Vagina (tissue), 2 donors: ENCODE measurements at regions not wholly inside any gene's neighbourhood (a gene's known extent, or its start where the extent isn't known, plus 50 kb on each side); places are given as distances from the start of the nearest gene placed in this dataset.

Experiments
- DNase-seq, 2 donors: peaks; one replicate each; pipeline ENCODE4 v3.0.0-alpha.2; 2017; ENCODE audit errors: extremely low spot score in 2 of 2
- H3K27ac ChIP-seq: fragments of 200-600 bp; sonication (generic); one replicate; pipeline ENCODE4 v1.5.1; 2019
- H3K27me3 ChIP-seq: fragments of 200-600 bp; sonication (generic); one replicate; pipeline ENCODE4 v1.5.1; 2019
- H3K36me3 ChIP-seq, 2 donors: fragments of 200-600 bp; sonication (generic); one replicate each; pipeline ENCODE4 v1.5.1; 2017 to 2019
- H3K4me1 ChIP-seq: fragments of 200-600 bp; sonication (generic); one replicate; pipeline ENCODE4 v1.5.1; 2019
- H3K4me3 ChIP-seq, 2 donors: fragments of 200-600 bp; sonication (generic); 1 replicate in 1 of 2; 2 replicates in 1 of 2; pipeline ENCODE4 v1.5.1; 2016 to 2019
- H3K9me3 ChIP-seq: fragments of 200-600 bp; sonication (generic); one replicate; pipeline ENCODE4 v1.5.1; 2019
- POLR2A ChIP-seq, 2 donors: fragments of 450-650 bp; IDR thresholded peaks; one replicate each; pipeline ENCODE4 v1.6.1; 2017; ENCODE audit warnings: antibody characterized with exemption in 2 of 2, mild to moderate bottlenecking in 2 of 2, moderate library complexity in 2 of 2
- POLR2AphosphoS5 ChIP-seq, 2 donors: sonication (generic); formaldehyde crosslinking; IDR thresholded peaks; one replicate each; pipeline ENCODE4 v1.9.0; 2017; ENCODE audit warnings: antibody characterized with exemption in 2 of 2, mild to moderate bottlenecking in 2 of 2, low read depth in 1 of 2; ENCODE audit not compliant: insufficient read depth in 1 of 2
- intact Hi-C: fragments of 100-400 bp; cut with DNase I; formaldehyde crosslinking; loops from one replicate; pipeline ENCODE4 v1.15.1; 2023
- TF ChIP-seq, protein P1 (sequence below), 3 experiments: fragments of 450-650 bp in 2 of 3; fragments of 200-600 bp in 1 of 3; sonication (generic) in 1 of 3; IDR thresholded peaks; one replicate each; pipeline ENCODE4 v1.5.1; 2017 to 2019; ENCODE audit warnings: antibody characterized with exemption in 3 of 3, mild to moderate bottlenecking in 2 of 3, moderate library complexity in 2 of 3

DNA sequence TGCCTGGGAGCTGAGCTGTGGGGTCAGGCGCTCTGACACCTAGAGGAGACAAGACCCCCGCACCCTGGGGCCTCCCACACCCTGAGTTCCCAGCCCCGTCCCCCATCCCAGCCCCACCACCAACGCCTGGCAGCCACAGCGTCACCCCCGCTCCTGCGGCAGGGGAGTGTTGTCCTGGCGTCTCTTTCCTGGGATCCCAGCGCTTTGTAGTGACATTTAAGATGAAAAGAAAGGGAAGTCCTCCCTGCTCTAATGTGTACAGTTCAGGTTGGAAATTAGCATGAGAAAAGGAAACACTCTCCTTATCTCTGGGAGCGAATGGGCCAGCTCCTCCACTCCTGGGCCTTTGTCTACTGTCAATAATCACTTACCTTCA, 112.1 kb downstream of the FAM53A start:
- H3K4me3 ChIP-seq: no peak overlapping the region
- no peak for DNase-seq
- TF ChIP-seq POLR2A (IDR thresholded peaks at IDR 0.05) (no peak), POLR2AphosphoS5 (IDR thresholded peaks at IDR 0.05; ENCODE audit: insufficient read depth in 1 of 2, low read depth in 1 of 2) (no peak)
- TF ChIP-seq, protein P1, sequence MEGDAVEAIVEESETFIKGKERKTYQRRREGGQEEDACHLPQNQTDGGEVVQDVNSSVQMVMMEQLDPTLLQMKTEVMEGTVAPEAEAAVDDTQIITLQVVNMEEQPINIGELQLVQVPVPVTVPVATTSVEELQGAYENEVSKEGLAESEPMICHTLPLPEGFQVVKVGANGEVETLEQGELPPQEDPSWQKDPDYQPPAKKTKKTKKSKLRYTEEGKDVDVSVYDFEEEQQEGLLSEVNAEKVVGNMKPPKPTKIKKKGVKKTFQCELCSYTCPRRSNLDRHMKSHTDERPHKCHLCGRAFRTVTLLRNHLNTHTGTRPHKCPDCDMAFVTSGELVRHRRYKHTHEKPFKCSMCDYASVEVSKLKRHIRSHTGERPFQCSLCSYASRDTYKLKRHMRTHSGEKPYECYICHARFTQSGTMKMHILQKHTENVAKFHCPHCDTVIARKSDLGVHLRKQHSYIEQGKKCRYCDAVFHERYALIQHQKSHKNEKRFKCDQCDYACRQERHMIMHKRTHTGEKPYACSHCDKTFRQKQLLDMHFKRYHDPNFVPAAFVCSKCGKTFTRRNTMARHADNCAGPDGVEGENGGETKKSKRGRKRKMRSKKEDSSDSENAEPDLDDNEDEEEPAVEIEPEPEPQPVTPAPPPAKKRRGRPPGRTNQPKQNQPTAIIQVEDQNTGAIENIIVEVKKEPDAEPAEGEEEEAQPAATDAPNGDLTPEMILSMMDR (IDR thresholded peaks at IDR 0.05): no peak
- no peaks in the 10 kb centered on the region for H3K27me3 ChIP-seq
- no peaks in the 10 kb centered on the region for H3K4me1 ChIP-seq
- intact Hi-C loops: no loop called here
- H3K36me3 ChIP-seq: no peaks in the 10 kb centered on the region
- H3K27ac ChIP-seq: no peak overlapping the region
- no peaks in the 10 kb centered on the region for H3K9me3 ChIP-seq

DNA sequence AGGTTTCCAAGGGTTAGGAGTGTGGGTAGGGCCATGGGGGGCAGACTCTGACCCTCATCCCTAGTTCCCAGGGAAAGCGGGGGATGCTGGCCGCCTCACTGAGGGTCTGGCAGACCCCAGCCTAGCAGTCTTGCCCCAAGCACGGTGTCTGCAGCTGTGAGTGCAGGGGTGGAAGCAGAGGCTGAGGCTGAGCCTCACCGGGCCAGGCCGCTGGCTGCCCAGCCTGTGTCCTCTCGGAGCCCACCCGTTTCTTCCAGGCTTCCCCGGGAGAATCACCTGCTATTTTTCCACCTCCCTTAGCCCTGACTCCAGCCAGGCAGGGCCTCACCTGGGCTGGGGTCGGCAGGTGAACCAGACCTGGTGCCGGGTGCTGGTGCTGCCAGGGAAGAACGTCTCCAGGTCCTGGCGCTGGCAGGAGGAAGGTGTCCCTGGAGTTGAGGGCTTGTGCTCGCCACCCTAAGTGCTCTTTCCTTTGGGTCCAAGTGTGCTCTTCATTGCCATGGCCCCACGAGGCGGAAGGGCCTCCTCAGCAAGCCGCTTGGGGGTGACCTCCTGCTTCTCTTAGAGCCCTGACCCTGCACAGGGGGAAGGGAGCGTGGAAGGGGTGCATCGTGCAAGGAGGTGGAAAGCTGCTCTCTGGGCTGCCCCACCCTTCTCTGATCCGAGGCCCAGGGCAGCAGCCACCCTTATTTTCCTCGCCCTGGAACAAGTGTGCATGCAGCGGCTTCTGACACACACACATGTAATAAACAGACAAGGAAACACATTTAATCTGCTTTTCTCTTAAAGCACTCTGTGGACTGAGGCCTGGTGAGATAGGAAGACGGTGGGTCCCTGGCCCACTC, 112.7 kb downstream of the FAM53A start:
- no peaks in the 10 kb centered on the region for H3K4me1 ChIP-seq
- H3K36me3 ChIP-seq: no peaks in the 10 kb centered on the region
- H3K27me3 ChIP-seq: no peaks in the 10 kb centered on the region
- intact Hi-C loops: no loop called here
- no peak for DNase-seq
- H3K27ac ChIP-seq: no peak overlapping the region
- H3K4me3 ChIP-seq: no peak overlapping the region
- H3K9me3 ChIP-seq: no peaks in the 10 kb centered on the region
- TF ChIP-seq POLR2A (IDR thresholded peaks at IDR 0.05) (no peak), POLR2AphosphoS5 (IDR thresholded peaks at IDR 0.05; ENCODE audit: insufficient read depth in 1 of 2, low read depth in 1 of 2) (no peak)
- TF ChIP-seq, protein P1 (IDR thresholded peaks at IDR 0.05): no peak

DNA sequence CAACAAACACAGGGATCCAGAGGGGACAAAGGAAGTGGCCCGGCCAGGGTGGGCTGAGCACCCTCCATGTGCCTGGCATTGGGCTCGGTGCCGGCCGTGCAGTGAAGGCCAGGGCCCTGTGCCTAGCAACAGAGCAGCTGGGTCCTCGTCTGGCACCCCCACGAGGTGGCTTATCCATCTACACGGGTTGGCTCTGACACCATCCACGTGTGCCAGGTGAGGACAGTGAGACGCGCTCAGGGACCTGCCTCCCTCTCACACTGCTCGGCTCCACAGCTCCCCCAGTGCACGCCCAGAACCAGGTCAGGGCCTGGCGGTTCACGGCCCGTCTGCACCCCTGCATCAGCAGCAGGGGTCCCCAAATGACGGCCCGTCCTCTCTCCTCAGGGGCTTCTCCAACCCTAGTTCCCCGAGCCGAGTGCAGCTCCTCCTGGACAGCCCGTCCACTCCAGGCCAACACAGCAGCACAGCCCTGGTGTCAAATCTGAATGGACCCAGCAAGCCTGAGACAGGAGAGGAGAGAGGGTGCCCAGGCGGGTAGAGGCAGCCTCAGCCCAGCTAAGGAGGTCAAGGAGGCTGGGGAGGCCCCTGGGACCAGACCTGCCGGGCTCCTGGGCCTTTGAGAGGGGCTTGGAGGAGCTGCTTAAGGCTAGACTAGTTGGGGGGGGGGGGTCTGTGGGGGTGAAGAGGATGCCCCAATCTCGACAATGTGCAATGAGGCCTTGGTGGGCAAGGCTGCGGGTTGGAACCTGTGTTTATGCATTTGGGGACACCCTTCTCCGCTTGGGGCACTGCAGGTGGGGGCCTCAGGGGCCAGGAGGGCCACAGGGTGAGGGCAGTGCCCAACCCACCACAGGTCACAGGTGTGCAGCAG, 113.6 kb downstream of the FAM53A start:
- no peak overlapping the region for H3K27ac ChIP-seq
- H3K4me3 ChIP-seq: no peak overlapping the region
- no peak for TF ChIP-seq POLR2A (IDR thresholded peaks at IDR 0.05)
- TF ChIP-seq, protein P1 (IDR thresholded peaks at IDR 0.05): no peak
- TF ChIP-seq POLR2AphosphoS5 (IDR thresholded peaks at IDR 0.05; ENCODE audit: insufficient read depth in 1 of 2, low read depth in 1 of 2): no peak
- H3K4me1 ChIP-seq: no peaks in the 10 kb centered on the region
- no peaks in the 10 kb centered on the region for H3K9me3 ChIP-seq
- DNase-seq: no peak
- intact Hi-C loops: no loop called here
- H3K36me3 ChIP-seq: no peaks in the 10 kb centered on the region
- H3K27me3 ChIP-seq: no peaks in the 10 kb centered on the region

DNA sequence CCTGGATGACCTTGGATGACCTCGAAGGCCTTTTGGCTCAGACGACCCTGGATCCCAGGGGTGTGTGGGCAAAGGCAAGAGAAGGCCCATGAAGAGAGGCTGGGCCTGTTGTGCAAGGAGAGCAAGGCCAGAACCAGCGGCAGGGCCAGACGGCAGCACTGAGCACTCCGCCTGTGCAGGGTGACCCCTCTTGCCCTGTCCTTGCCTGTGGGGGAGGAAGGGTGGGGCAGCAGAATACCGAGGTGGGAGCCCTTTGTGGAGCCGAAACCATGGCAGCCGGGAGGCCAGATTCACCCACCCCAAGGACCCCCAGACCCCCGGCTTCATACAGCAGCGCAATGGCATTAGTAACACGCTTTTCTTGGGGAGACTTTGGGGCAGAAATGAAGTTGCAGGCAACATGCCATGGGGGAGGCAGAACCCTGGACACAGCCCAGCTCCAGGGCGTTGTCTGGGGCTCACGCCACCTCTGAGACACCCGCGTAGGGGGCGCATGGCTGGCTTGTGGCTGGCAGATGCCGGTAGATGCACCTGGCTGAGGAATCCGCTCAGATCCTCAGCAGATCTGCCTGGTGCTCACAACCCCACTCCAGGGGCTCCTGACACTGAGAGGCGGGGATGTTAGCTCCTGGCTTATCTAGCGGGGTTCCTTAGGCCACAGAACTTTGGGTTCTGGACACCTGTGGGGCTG, 114.5 kb downstream of the FAM53A start:
- TF ChIP-seq, protein P1 (IDR thresholded peaks at IDR 0.05): no peak
- no peak for TF ChIP-seq POLR2A (IDR thresholded peaks at IDR 0.05)
- no peak for TF ChIP-seq POLR2AphosphoS5 (IDR thresholded peaks at IDR 0.05; ENCODE audit: insufficient read depth in 1 of 2, low read depth in 1 of 2)
- Histone ChIP-seq H3K27me3 (no peaks in the 10 kb centered on the region), H3K27ac (no peak overlapping the region), H3K4me1 (no peaks in the 10 kb centered on the region), H3K9me3 (no peaks in the 10 kb centered on the region), H3K4me3 (no peak overlapping the region), H3K36me3 (no peaks in the 10 kb centered on the region)
- no peak for DNase-seq
- intact Hi-C loops: no loop called here
